ENCODE measurements at regions not wholly inside any gene's neighbourhood (a gene's known extent, or its start where the extent isn't known, plus 50 kb on each side); places are given as distances from the start of the nearest gene placed in this dataset.
"Not testable (repeated sequence)": the region's sequence is repeated elsewhere in the genome, so short reads cannot be mapped to it uniquely, and the experiment has no call there.

- H3K9ac ChIP-seq (ENCODE audit: low read depth, low read length); dilution Hi-C loops (cut with HindIII; ENCODE audit: low sequenced_read_pairs, unreplicated experiment); H3K4me1 ChIP-seq (ENCODE audit: control insufficient read depth, insufficient read depth, low read length); H2AK9ac ChIP-seq (replicated peaks; ENCODE audit: low read depth, low read length, poor library complexity); H2AFZ ChIP-seq (replicated peaks; ENCODE audit: low read length, poor library complexity); H3K27ac ChIP-seq (ENCODE audit: insufficient read depth, low read length); H3K79me1 ChIP-seq (ENCODE audit: low read depth in 1 of 2, low read length in 2 of 2); H4K91ac ChIP-seq (ENCODE audit: insufficient read depth, low read depth, low read length); H3K9me1 ChIP-seq (ENCODE audit: insufficient read depth, low read length); H3K56ac ChIP-seq (ENCODE audit: extremely low read depth, insufficient read depth, low read length); H3K23ac ChIP-seq (ENCODE audit: low read depth, low read length); H2BK15ac ChIP-seq (ENCODE audit: low read depth, low read length); in situ Hi-C loops (cut with MboI; ENCODE audit: low sequenced_read_pairs); DNase-seq; H2AK5ac ChIP-seq (ENCODE audit: low read depth, low read length); intact Hi-C loops (cut with micrococcal nuclease); H3K4me3 ChIP-seq (ENCODE audit: insufficient read depth, low read depth, low read length); H2BK5ac ChIP-seq (ENCODE audit: low read depth, low read length, poor library complexity, severe bottlenecking); H4K20me1 ChIP-seq (ENCODE audit: insufficient read depth, low read length); POLR2A ChIA-PET (ENCODE audit: unreplicated experiment); H3K18ac ChIP-seq (ENCODE audit: low read depth, low read length); H2BK120ac ChIP-seq (ENCODE audit: low read depth, low read length); H3K27me3 ChIP-seq (ENCODE audit: control insufficient read depth, insufficient read depth, low read length); H3K36me3 ChIP-seq (ENCODE audit: control insufficient read depth, insufficient read depth, low read length); H4K5ac ChIP-seq (ENCODE audit: low read depth, low read length); H3K9me3 ChIP-seq (ENCODE audit: control insufficient read depth, insufficient read depth, low read length); H3K4ac ChIP-seq (ENCODE audit: low read depth, low read length); H3K4me2 ChIP-seq (ENCODE audit: low read depth, low read length); BruUV-seq (replicated peaks); ATAC-seq (ENCODE audit: low read depth): not testable (repeated sequence)
- Histone ChIP-seq H2BK20ac (ENCODE audit: low read depth, low read length) (0 out of 2 replicates have a peak overlapping the region, but pooled peaks have one; percentile 43), H3K14ac (replicated peaks; ENCODE audit: low read depth, low read length) (peak overlapping the region; percentile 78; the same call in 1 of the 2 replicates), H4K8ac (ENCODE audit: low read depth in 2 of 2, low read length in 2 of 2) (0 out of 4 replicates have a peak overlapping the region, but pooled peaks of 1 of the 2 experiments have one; percentile 62)
- CTCF ChIA-PET, result interaction anchor here (0.8 kb wide), 1 partner anchor 14 kb away, joined by 3 read pairs; no protein-coding TSS in a partner anchor
- no CpG with 5 or more reads among the region's 2 CpGs for WGBS, 2 experiments (ENCODE audit: extremely low coverage in 2 of 2, insufficient read length in 1 of 2)
Observed at GRCh38 chr3:126283651-126284050, 73.6 kb downstream of the KLF15 start.

All from IMR-90 (cell line).